Erythroblast (primary cell): ENCODE measurements at regions not wholly inside any gene's neighbourhood (a gene's known extent, or its start where the extent isn't known, plus 50 kb on each side); places are given as distances from the start of the nearest gene placed in this dataset.

Experiments used
- GATA1 ChIP-seq: IDR thresholded peaks from 2 replicates; pipeline ENCODE4 v1.6.1; 2011; ENCODE audit warnings: low read depth, mild to moderate bottlenecking, control low read depth, low read length, moderate library complexity
- POLR2A ChIP-seq: IDR thresholded peaks from 2 replicates; pipeline ENCODE4 v1.6.1; 2011; ENCODE audit warnings: mild to moderate bottlenecking, low read length

- TF ChIP-seq POLR2A (no peak), GATA1 (no peak)
Observed at GRCh38 chr5:147156012-147156411, 78.8 kb upstream of the STK32A start.
